HG03520 (cell line): ENCODE measurements at regions not wholly inside any gene's neighbourhood (a gene's known extent, or its start where the extent isn't known, plus 50 kb on each side); places are given as distances from the start of the nearest gene placed in this dataset.

Experiments used
- ATAC-seq: cut with Tn5 transposase; IDR thresholded peaks from one replicate; pipeline ENCODE4 v1.9.1; 2021; ENCODE audit warnings: mild to moderate bottlenecking, moderate library complexity; ENCODE audit not compliant: unreplicated experiment

DNA sequence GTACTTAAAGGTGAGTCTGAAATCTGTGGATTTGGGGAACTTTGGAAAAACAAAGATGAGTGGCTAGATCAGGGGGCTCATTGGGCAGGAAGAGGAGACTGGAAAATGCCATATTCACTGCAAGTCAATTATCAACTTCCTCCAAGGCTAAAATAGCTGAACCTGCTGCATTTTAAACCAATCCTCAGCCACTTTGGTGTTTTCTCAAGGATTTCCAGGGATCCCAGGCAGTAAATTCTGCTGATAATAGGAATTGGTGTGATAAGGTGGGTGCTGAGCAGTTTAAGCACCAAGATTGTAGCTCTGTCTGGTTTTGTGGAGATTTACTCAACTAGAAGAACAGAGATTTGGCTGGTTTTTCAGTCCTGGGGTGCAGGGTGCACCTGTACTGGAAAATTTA, 153.9 kb upstream of the CAMK1G start:
- no peak for ATAC-seq

DNA sequence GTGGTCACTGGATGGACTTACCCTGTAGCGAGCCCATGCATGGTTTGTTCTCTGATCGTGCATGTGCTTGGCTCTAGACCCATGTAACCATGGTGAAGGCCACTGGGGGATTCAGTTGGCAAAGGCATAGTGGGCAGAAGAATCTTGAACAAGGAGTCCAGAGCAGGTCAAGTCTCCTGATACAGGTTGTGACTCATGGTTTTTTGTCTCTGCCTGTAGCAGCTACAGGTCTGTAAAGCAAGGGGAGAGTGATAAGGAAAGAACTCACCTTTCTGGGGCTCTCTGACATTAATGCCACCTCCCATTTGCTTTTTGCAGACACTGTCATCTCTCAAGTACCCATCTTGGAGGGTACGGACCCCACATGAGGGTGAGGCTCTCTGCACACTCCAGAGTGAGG, 153.4 kb upstream of the CAMK1G start:
- no peak for ATAC-seq

DNA sequence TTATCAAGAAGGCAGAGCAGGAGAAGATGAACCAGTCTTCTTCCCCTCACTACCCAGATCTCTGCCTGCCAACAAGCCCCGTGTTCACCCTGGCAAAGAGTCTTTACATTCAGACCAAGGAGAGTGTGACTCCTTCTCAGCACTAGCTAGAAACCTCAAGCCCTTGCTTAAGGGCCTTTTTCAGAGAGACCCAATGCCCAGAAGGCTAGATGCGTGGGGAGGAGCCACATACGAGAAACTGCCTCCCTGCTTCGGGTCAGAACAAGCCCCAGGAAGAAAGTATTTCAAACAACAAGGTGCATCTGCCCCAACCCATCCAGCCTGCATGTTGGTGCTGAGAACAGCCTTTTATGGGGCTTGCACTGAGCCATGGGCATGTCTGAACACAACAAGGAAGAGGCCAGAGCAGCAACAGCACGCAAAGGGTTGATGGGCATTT, 152.7 kb upstream of the CAMK1G start:
- ATAC-seq = no peak

DNA sequence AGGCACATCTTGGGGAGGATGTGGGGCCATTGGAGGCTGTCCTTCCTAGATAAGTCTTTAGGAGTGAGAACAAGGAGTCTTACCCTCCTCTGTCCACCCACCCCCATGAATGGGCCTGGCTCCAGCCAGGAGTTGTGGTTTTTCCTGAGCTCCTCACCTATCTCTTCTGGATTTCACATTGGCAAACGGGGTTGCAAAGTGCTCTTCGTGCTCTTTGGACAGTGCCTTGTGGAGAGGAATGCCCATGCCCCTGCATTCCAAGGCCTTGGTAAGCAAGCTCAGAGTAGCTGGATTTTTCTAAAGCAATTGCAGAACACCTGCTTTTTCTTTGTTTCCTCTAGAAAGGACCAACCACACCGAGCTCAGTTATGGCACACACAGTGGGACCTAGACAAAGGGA, 152.1 kb upstream of the CAMK1G start:
- no peak for ATAC-seq

DNA sequence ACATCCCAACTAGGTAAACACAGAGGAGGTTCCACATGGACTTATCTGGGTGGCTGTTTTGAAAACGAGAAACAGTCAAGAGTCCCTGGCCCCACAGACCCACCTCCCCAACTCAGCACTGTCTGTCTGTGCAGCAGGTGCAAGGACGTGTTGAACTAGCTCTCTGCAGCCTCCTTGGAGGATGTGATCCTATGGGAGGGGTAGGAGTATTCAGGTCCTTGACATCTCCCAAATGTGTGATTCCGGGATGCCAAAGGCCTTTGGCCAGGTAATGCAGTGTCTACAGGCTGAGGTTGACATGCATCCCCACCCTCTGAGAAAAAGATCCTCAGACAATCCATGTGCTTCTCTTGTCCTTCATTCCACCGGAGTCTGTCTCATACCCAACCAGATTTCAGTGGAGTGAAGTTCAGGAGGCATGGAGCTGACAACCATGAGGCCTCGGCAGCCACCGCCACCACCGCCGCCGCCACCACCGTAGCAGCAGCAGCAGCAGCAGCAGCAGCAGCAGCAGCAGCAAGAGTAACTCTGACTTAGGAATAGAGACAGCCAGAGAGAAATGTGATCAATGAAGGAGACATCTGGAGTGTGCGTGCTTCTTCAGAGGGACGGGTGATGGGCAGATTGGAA, 151.6 kb upstream of the CAMK1G start:
- no peak for ATAC-seq

DNA sequence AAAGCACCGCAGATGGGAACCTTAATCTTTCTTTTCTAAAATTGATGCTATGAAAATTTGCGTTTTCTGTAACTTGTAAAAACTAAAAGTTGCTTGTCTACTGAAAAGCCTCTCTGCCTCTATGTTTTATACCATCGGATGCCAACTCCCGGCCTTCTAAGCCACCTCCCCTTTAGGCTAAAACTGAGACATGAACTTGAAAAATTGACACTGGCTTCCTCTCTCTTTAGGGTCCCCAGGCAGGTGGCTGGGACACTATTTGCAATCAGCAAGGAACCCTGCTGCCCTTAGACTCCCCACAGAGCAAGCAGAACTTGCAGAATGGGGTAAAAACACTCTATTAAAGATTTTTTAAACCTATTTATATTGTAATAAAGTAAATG, 151.1 kb upstream of the CAMK1G start:
- ATAC-seq = no peak

DNA sequence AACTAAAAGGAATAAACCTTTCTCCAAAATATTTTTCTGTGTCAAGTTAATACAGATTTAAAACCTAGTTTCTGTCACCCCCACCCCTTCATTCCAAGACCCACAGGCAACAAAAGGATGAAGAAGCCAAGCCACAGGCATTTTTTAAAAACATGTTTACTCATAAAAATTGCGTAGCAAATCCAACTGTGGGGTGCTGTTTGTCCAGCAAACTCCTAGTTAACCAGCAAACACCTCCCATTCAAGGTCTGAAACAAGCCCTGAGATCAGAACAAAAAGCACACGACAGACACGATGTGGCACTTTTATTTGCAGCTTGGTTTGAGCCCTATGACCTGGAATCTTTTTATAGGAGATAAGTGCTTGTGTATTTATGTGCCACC, 149.9 kb upstream of the CAMK1G start:
- no peak for ATAC-seq

DNA sequence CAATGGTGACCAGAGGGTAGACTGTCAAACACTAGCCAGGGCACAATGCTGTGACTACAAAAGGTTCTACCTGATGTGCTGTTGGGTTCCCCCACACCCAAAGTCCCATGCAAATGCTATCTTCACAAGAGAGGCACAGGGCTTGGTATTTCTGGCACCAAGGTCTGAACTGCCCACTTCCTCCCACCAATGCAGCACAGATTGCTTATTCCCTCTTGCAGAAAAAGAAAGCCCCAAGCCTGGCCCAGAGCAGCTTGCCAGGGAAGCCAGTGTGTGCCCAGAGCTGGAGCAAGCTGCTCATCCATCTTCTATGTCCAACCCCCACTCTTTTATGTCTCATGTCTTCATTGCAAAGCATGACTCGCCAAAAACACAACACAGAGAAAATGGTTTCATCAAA, 149.4 kb upstream of the CAMK1G start:
- no peak for ATAC-seq

DNA sequence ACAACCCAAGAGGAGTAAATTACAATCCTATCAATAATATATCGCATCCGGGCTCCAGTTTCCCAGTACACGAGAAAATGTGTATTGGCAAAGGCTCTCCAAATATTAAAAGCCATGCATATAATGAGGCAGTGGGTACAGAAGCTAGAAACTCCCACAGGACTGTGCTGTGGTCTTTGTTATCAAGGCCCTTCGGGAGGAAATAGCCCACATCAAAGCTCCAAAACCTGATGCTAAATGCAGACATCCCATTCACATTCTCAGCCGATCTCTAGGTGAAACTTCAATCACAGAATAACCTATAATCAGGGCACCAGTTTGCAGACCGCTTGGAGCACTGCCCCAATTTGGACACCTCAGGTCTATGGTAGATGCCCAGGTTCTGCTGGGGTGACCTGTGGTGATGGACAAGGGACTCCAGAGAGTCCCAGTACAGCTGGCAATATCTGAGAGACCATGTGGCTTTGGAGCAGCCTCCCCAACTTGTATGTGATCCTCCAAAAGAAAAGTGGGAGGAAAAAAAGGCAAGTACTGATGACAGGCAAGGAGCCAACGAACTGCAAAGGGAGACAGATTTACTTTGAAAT, 148.8 kb upstream of the CAMK1G start:
- ATAC-seq = no peak

DNA sequence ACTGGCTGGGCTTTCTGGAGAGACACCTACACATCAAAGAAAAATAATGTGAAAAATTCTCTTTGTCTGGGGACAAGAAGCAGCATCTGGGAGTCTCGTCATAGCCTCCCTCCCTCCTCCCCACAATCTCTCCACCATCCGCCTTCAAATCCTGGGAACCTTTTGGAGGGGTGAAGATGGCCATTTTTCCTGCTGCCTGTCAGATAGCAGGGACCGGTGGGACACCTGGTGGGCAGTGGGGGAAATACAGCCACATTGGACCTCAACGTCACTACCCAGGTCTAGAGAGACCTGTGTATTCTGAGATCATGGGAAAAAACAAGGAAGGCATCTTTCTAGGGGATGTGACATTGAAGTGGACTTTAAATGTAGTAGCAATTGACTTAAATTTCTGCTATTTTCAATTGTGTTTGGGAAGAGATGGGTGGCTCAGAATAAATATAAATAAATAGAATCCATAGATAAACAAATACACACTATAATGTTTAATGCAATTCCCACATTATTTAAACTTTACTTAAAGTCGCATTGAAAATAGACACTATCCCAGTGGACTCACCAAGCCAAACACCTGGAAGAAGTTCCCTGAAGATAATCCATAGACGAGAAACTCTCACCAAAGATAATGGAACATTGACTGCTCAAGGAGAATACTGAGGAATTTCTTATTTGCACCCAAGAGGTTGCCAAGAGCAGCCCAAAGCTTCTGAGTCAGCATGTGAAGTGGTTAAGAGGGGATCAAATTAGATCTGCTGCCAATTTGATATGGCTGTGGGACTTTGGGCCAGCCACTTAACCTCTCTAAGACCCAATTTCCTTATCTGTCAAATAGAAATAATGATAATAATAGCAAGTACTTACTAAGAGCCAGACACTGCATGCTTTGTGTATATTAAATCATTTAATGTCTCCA, 147.6 kb upstream of the CAMK1G start:
- ATAC-seq = peak; percentile 82

DNA sequence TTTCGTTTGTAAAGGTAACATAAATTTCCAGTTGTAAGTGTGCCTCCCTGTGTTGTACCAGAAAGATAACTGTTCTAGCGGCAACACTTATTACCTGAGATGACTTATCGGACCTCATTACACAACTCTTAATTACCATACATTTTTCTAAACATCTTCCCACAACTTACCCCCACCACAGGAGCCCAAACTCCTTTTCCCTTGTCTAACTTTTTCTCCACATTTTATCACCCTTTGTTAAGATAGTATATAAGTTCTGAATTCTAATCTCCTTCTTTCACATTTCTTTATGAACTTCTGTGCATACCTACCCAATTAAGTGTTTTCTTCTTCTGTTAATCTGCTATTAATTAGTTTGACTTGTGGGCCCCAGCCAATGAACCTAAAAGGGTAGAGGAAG, 143.7 kb upstream of the CAMK1G start:
- no peak for ATAC-seq

DNA sequence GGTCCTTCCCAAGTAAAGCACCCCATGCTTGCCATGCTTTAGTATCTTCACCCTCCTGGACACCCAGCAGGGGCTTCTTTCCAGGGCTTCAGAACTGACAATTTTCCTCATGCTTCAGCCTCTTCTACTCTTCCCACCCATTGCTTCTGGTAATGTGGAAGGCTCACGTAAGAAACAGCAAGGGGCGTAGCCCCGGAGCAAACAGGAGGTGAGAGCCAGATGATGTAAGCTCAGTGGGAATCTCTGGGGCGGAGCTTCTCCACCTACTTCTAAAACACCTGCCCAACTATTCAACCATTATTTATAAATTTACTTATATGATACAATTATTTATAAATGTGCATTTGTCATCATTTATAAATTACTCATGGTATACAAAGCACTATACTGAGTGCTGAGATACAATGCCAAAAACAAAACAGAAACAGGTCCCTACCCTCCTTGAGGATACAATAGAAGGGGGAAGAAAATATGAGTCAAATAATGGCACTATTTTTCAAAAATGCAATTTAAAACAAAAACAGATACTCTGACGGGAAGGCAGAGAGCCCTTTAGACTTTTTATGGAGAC, 140.1 kb upstream of the CAMK1G start:
- no peak for ATAC-seq

DNA sequence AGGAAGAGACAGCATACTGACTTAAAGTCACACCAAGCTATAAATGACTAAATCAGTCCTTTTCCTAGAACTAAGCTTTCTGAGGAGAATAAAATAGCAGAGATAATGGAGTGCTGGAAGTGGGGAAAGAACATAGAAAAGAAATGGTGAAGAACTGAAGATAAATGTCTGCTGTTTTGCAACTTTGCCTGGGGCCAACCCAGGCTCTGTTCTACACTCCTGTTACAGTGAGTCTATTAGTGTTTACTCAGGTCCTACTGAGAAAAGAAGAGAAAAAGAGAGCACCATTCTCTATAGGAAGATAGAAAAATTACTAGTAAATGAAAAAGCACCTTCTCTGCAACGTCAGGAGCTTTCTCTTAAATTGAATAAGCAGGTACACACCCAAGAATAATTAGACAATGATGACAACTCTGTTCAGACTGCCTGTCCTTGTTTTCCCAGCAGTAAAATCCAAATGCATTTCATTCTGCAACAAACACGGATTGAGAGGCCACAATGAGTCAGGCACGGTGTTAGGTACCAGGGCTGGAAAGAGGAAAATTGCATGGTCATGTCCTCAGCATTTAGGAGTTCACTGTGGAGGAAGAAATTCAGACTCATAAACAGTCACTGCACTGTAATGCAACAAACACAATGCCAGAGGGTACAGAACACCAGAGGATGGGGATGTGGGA, 139.4 kb upstream of the CAMK1G start:
- ATAC-seq = no peak

DNA sequence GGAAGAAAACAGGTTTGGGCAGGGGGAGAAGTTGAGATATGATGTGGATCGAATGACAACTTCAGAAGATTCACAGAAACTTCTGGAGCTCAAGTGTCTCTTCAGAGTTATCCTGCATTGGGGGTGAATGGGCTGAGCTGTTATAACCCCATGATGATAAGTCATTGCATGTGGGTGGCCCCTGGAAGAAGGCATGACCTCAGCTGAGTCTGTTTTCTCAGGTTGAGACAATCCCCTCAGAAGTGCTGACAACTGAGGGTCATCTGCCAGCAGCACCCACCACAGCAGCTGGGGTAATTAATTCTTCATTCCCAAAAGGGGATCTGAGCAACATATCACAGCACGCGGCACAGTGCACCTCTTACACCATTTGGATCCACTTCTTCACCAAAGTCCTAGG, 138.6 kb upstream of the CAMK1G start:
- ATAC-seq = no peak

DNA sequence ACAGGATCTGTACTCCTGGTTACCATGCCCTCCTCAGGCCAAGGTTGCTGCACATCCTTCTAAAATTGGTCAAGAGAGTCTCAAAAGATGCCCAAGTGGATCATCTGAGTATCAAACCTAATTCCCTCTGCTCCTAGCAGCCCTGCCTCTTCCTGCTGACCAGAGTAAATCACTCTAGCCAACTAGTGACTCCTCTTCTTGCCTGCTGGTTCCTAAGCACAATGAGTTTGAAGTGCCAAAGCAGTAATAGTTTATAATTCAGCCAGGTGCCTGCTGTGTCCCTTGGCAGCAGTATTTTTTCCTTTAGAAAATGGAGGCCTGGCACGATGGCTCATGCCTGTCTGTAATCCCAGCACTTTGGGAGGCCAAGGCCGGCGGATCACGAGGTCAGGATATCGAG, 137.9 kb upstream of the CAMK1G start:
- ATAC-seq = no peak

DNA sequence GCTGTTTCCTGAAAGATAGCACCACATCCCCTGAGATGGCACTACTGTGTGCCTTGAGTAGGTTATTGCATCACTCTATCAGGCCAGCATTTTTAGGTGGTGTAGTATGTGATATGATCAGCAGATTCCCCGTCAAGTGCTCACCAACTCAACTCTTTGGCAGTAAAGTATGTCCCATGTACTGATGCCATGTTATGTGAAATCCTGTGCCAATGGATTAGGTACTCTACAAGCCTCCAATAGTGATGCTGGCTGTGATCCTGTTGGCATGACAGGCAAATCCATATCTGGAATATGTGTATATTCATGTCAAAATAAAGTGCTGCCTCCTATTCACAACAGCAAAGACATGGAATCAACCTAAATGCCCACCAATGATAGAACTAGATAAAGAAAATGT, 137.2 kb upstream of the CAMK1G start:
- no peak for ATAC-seq

DNA sequence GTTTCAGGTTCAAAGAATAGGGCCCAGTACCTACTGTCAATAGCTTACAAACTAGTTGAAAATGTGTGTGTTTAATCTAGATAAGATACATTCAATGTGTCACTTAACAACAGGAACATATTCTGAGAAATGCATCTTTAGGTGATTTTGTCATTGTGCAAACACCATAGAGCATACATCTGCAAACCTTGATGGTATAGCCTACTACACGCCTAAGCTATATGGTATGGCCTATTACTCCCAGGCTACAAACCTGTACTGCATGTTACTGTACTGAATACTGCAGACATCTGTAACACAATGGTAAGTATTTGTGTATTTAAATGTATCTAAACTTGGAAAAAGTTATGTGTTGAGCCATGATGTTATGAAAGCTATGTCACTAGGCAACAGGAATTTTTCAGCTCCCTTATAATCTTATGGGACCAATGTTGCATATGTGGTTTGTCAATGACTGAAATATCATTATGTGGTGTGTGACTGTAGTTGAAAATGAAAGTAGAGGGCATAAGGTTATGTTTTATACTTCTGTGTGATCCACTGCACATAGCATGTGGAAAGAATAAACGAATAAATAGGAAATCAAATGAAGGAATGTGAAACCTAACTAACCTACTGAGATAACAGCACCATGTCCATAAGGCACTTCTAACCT, 129.0 kb upstream of the CAMK1G start:
- ATAC-seq = no peak

DNA sequence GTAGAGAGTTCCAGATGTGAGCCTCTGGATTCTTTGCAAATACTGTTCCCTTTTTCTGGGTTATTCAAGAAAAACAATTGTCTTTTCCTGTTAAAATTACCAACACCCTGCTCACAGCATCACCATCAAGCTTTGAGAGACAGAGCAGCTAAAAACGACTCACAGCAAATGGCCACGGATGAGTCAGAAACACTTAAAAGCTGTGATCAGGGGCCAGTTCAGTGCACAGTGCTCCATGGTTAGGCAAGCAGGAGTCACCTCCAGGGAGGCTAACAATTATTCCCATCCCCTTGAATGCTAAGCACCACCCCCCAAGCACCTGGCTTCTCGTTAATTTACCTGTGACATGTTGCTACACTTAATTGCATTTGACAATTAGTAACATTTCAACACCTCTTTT, 128.4 kb upstream of the CAMK1G start:
- no peak for ATAC-seq

DNA sequence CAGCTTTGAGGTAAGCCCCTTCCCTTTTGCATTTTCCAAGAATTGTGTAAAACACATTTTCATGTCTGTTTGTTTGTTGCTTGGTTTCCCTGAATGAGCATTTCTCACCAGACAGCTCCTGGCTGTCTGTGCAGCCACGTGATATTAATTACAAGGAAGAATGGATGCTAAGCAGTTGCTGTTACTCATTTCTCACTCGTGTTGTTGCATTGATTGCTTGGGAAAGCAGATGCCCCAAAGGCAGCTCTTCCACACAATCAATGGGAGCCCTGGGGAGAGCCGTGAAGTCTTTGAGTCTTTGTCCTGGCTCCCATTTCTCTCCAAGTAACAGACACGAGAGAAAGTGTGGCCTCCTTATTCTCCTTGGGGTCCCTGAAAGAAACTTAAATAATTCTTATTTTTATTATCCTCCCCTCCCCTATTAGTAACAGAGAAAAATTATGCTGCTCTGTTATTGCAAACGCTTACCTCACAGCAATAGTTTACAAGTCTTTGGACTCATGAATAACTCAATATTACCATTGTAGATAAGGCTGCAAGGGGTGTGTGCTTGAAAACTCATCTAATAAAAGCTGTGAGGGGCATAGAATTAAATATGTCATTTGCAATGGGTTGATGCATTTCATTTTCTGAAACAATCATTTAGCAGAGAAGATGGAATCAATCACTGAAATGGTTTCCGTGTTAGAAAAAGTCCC, 127.7 kb upstream of the CAMK1G start:
- no peak for ATAC-seq

DNA sequence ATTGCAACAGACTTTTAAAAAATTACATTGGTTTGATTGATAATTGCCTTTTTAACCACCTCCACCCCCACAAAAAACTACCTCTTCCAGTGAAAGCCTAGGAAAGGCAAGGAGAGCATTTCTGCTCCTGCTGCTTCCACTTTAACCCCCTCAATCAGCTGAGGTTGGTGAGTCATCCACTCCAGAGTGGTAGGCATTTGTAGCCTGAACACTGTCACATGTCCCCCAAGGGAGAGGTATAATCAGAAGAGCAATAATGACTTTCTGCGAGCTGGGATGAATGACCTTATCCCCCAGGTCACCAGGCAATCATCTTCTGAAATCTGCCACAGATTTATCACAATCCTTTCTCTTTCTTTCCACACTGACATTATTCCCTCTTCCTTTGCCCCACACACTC, 126.6 kb upstream of the CAMK1G start:
- ATAC-seq = no peak
